Nucleus accumbens (tissue), 56 donors: ENCODE measurements at regions not wholly inside any gene's neighbourhood (a gene's known extent, or its start where the extent isn't known, plus 50 kb on each side); places are given as distances from the start of the nearest gene placed in this dataset.
"Not testable (repeated sequence)": the region's sequence is repeated elsewhere in the genome, so short reads cannot be mapped to it uniquely, and the experiment has no call there.

Experiments
- DNase-seq, 56 donors: peaks; one replicate each; lab custom pipeline; 2025; lab: John Stamatoyannopoulos, UW

- peak in 9 of 56 donors; percentile 5 to 33 (median 20) for DNase-seq
Measured at GRCh38 chr1:54475357-54475881, 69.2 kb upstream of the SSBP3 start.

DNA sequence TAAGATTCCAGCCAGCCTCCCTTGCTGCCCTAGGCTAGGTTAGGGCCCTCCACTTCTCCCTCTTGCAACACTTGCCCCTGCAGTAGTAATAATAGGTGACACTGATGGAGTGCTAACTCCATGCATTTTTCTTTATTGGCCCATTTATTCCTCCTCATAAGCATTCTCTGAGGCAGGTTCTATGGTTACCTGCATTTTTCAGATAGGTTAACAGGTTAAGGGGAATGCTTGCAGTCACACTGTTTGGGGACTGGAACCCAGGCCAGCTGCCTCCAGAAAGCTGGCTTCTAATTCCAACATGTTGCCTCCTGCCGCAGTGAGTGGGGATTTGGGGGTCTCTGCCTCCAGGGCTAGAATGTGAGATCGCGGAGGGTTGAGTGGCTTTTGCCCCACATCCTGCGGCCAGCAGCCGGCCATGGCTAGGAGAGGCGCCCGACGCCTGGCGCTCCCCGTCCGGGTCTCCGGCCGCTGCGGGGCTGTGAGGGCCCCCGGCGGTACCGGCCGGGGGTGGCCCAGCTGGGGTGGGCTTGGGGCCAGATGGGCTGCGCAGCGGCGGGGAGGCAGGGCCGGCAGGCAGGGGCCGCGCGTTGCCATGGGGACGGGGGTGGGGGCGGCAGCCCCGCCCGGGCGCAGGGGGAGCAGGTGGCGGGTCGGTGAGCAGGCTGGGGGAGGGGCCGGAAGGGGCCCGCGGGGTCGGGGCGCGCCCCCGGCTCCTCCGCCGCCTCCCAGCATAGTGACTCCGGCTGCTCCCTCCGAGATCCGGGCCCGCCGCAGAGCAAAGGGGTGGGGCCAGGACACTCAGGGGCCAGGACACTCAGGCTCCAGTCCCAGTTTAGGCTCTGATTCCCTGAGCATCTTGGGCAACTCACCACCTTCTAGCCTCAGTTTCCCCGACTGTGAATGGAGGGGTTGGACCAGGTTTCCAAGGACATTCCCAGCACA lies 68.4 kb upstream of the SSBP3 start:
- peak in 5 of 56 donors; percentile 9 to 37 (median 17) for DNase-seq

DNA sequence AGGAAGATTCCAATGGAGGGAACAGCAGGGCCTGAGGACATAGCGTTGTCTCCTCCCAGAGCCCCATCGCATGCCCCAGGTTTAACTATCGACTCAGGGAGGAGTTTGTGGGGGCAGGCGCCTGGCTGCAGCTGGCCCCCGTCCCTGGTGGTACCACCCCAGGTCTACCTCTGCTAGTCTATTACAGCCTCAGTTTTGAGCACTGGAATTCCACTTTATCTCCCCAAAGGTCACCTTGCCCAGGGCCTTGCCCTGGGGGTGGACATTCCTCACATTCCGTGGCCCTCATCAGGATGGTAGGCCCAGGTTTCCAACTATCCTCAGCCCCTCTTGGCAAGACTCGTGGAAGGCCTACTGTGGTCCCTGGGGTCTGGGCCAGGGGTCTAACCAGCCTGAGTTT lies 65.4 kb upstream of the SSBP3 start:
- no peak for DNase-seq

GRCh38 chr1:54469444-54469843 lies 63.2 kb upstream of the SSBP3 start:
- DNase-seq: not testable (repeated sequence)

DNA sequence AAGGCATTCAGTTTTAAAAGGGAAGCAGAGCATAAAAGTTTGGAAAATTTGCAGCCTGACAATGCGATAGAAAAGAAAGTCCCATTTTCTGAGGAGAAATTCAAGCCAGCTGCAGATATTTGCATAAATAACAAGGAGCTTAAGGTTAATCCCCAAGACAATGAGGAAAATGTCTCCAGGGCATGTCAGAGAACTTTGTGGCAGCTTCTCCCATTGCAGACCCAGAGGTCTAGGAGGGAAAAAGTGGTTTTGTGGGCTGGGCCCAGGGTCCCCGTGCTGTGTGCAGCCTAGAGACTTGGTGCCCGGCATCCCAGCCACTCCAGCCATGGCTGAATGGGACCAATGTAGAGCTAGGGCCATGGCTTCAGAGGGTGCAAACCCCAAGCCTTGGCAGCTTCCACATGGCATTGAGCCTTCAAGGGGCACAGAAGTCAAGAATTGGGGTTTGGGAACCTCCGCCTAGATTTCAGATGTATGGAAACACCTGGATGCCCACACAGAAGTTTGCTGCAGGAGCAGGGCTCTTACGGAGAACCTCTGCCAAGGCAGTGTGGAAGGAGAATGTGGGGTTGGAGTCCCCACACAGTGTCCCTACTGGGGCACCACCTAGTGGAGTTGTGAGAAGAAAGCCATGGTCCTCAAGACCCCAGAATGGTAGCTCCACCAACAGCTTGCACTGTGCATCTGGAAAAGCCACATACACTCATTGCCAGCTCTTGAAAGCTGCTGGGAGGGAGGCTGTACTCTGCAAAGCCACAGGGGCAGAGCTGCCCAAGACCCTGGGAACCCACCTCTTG lies 62.3 kb upstream of the SSBP3 start:
- DNase-seq: not testable (repeated sequence)

DNA sequence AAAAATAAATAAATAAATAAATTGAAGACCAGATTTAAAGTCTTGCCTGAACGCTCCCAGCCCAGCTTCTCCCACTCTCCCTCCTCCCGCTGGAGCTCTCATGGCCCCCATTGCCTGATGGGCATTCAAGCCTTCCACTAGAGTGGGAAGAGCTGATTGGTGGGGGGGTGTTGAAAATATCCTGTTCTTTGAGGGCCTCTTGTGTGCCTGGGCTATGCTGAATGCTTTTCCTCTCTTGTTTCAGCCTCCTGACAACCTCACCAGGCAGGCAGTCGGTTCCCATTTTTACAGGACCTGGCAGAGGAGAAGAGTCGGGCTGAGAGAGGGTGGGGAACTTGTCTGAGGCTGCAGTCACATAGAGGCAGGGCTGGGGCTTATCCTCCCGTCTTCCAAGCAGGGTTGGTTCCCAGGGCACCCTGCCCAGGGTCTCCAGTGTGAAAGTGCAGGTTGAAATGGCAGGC lies 59.2 kb upstream of the SSBP3 start:
- DNase-seq: peak in 8 of 56 donors; percentile 7 to 39 (median 14)

- no peak for DNase-seq
Measured at GRCh38 chr1:54464477-54465146, 58.4 kb upstream of the SSBP3 start.

GRCh38 chr1:54464031-54464476 lies 57.9 kb upstream of the SSBP3 start:
- no peak for DNase-seq

DNA sequence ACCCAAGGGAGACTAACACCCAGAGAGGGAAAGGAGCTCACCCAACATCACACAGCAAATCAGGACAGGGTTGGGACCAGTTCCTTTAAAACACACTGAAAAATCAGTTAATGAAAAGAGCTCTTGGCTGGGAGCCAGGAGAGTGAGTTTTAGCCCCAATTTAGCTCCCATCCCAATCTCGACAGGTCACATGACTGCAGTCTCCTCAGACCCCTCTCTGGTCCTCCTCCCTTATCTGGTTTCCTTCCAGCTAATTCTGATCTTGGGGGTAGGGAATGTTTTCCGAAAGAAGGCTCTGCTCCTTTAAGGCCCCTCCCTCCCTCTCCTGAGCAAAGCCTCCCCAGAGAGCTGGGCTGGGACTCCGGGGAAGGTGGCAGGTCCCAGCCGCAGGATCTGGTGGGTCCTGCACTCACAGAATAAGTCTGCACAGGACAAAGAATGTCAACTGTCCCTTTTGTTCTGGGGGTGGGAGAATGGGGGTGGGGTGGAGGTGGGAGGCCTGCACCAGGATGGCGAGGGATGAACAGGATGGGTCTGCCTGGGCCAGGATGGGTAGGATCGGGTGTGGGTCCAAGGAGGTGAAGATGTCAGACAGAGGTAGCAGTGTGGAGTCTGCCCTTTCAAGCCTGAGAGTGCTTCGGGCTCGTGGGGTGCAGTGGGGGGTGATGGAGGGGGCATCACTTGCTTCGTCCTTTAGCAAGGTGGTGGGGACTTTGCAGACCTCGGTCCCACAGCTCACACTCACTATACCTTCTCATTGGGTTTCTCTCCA lies 57.3 kb upstream of the SSBP3 start:
- no peak for DNase-seq

DNA sequence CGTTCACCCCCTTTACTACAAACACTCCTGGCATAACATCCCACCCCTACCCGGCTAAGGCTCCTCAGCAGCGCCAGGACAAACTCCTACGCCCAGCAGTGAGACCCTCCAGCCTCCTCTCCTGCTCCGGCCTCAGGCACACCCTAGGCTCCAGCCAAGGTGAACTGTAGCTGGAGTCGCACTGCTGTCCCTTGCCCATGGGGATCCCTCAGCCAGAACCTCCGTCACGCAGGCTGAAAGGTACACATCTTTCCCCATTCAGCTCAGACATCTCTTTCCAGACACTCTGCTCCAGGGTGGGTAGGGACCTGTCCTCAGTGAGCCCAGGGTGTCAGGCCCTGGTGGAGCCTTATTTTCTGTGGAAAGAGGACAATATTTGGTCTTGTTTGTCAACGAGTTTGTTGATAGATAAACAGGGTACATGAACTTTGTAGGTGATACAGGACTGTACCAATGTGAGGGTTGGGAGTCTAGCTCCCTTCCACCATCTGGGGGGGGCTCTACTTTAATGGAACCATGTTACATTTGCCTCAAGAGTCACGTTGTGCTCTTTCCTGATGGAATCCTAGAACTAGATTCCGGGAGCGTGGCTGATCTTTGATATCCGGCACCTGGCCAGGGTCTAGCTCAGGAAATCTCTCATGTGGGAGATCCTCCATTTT lies 56.5 kb upstream of the SSBP3 start:
- DNase-seq: no peak

GRCh38 chr1:54461731-54462596 lies 55.8 kb upstream of the SSBP3 start:
- peak in 2 of 56 donors; percentile 7 to 13 for DNase-seq

DNA sequence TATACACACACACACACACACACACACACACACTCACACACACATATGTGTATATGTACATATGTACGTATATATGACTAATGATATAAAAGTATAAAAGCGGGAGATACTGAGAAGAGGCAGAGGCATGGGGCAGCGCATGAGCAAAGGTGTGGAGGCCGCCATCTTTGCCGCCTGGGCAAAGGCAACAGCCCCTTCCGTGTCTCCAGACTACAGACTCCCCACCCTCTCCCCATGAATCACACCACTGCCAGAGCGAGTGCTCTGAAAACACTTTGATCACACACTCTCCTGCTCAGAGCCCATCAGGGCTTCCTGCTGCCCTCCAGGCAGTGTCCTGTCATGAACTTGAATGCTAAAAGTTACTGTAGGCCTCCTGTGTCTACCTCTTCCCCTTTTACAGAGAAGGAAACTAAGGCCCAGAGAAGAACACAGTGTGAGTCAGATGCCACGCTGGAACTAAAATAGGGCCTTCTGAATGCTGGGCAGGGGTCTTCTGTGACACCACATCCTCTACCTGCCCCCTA lies 54.7 kb upstream of the SSBP3 start:
- no peak for DNase-seq

DNA sequence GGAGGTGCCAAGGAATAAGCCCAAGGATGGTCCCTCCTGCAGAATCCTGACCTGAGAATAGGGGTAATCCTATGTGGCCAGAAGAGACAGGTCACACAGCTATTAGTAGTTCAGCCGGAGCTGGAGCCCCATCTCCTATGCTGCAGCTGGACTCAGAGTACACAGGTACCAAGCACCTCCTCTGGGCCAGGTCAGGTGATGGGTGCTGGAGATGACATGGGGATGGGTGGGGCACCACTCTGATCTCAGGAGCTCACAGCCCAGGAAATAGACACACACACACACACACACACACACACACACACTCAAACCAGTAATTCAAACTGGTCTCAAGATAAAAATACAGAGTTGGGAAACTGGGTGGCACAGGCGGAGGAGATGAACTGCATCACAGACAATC lies 54.2 kb upstream of the SSBP3 start:
- DNase-seq: no peak

GRCh38 chr1:54459726-54460191 lies 53.6 kb upstream of the SSBP3 start:
- DNase-seq: peak in 1 of 56 donors; percentile 4

GRCh38 chr1:54459140-54459539 lies 52.9 kb upstream of the SSBP3 start:
- DNase-seq: no peak

DNA sequence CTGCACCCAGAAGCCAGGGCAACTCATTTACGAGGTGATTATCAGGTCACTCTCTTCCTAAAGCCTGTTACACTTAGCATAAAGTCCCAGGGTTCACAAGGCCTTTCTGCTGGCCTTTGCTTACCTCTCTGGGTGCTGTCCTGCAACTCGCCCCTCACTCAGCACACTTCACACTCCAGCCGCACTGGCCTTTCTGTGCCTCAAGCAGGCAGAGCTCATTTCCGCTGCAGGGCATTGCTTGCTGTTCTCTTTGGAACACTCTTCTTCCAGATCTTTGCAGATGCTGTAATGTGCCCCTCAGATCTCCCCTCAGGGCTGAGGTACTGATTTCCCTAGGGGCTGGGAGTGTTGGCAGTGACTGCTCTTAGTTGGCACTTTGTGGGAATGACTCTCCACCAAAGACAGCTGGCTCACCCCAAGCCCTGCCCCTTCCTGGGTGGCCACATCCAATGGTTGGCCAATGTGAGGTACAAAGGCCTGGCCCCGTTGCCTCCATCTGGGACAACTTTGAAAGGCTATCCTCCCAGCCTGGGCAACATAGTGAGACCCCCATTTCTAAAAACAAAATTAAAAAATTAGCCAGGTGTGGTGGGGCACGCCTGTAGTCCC lies 50.8 kb upstream of the SSBP3 start:
- DNase-seq: no peak

GRCh38 chr1:54456361-54456760 lies 50.2 kb upstream of the SSBP3 start:
- DNase-seq: no peak
